Lower leg skin (tissue), 4 donors: ENCODE measurements at regions not wholly inside any gene's neighbourhood (a gene's known extent, or its start where the extent isn't known, plus 50 kb on each side); places are given as distances from the start of the nearest gene placed in this dataset.

Experiments used
- DNase-seq, 2 donors: peaks; one replicate each; pipeline ENCODE4 v3.0.0-alpha.2; 2019; ENCODE audit warnings: low spot score in 2 of 2
- H3K4me3 ChIP-seq: fragments of 200-600 bp; sonication (generic); 2 replicates; pipeline ENCODE4 v1.5.1; 2017; ENCODE audit warnings: mild to moderate bottlenecking, low read depth; ENCODE audit not compliant: poor library complexity, severe bottlenecking
- POLR2A ChIP-seq, 2 donors: fragments of 450-650 bp; IDR thresholded peaks; one replicate each; pipeline ENCODE4 v1.6.1; 2016 to 2017; ENCODE audit warnings: antibody characterized with exemption in 2 of 2, mild to moderate bottlenecking in 1 of 2, moderate library complexity in 1 of 2
- WGBS, 2 donors: methylation state at CpG; one replicate each; pipeline ENCODE4 v1.1.5; 2018; 5-methylcytosine and 5-hydroxymethylcytosine counted together
- intact Hi-C: fragments of 100-400 bp; cut with DNase I; formaldehyde crosslinking; loops from one replicate; pipeline ENCODE4 v1.15.0; 2023; ENCODE audit warnings: low total_unique reads
- TF ChIP-seq, protein P1 (sequence below), 3 donors: fragments of 450-650 bp; IDR thresholded peaks; one replicate each; pipeline ENCODE4 v1.5.1; 2016; ENCODE audit warnings: antibody characterized with exemption in 3 of 3, mild to moderate bottlenecking in 3 of 3, moderate library complexity in 2 of 3

GRCh38 chr5:98587166-98587565, 186.3 kb upstream of the RGMB start:
- no peak for DNase-seq
- H3K4me3 ChIP-seq = no peak overlapping the region
- no peak for TF ChIP-seq POLR2A (IDR thresholded peaks at IDR 0.05)
- TF ChIP-seq, protein P1, sequence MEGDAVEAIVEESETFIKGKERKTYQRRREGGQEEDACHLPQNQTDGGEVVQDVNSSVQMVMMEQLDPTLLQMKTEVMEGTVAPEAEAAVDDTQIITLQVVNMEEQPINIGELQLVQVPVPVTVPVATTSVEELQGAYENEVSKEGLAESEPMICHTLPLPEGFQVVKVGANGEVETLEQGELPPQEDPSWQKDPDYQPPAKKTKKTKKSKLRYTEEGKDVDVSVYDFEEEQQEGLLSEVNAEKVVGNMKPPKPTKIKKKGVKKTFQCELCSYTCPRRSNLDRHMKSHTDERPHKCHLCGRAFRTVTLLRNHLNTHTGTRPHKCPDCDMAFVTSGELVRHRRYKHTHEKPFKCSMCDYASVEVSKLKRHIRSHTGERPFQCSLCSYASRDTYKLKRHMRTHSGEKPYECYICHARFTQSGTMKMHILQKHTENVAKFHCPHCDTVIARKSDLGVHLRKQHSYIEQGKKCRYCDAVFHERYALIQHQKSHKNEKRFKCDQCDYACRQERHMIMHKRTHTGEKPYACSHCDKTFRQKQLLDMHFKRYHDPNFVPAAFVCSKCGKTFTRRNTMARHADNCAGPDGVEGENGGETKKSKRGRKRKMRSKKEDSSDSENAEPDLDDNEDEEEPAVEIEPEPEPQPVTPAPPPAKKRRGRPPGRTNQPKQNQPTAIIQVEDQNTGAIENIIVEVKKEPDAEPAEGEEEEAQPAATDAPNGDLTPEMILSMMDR (IDR thresholded peaks at IDR 0.05) = no peak
- 87 to 92% methylated on average over 5 of the region's 5 CpGs for WGBS, 2 donors
- intact Hi-C loops = no loop called here

- intact Hi-C loops = no loop called here
These were observed 185.2 kb upstream of the RGMB start for GRCh38 chr5:98588215-98588614.

GRCh38 chr5:98593418-98593817, 180.0 kb upstream of the RGMB start:
- TF ChIP-seq, protein P1 (IDR thresholded peaks at IDR 0.05) = no peak
- TF ChIP-seq POLR2A (IDR thresholded peaks at IDR 0.05) = no peak
- 63 to 77% methylated on average over 4 of the region's 4 CpGs for WGBS, 2 donors
- DNase-seq = no peak
- no peak overlapping the region for H3K4me3 ChIP-seq
- intact Hi-C loops = no loop called here

More at GRCh38 chr5:98588215-98588614, 185.2 kb upstream of the RGMB start:
- H3K4me3 ChIP-seq = no peak overlapping the region
- 43 to 49% methylated on average over 3 of the region's 3 CpGs for WGBS, 2 donors
- no peak for DNase-seq
- TF ChIP-seq POLR2A (IDR thresholded peaks at IDR 0.05) = no peak
- TF ChIP-seq, protein P1 (IDR thresholded peaks at IDR 0.05) = no peak

- TF ChIP-seq, protein P1 (IDR thresholded peaks at IDR 0.05) = no peak
- TF ChIP-seq POLR2A (IDR thresholded peaks at IDR 0.05) = no peak
- WGBS, 2 donors = 73 to 77% methylated on average over 4 of the region's 4 CpGs
- no peak for DNase-seq
- intact Hi-C loops = no loop called here
- H3K4me3 ChIP-seq = no peak overlapping the region
These were observed 179.4 kb upstream of the RGMB start for GRCh38 chr5:98594098-98594497.

DNA sequence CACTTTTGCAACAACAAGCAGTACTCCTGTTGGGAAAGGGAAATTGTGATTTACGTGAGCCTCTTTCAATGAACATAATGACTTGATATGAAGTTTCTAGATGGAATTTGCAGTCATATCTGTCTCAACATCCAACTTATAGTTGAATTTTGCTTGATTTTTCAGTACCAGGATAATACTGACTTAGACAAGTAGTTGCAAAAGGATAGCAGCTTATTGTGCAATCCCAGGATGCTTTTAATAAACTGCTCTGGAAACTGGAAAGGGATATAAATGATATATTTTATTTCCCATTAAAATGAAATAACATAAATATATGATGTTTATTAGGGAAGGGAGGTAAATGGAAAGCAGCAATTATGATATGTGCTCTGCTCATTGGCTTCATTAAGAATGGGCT, 174.4 kb upstream of the RGMB start:
- no peak for DNase-seq
- TF ChIP-seq, protein P1 (IDR thresholded peaks at IDR 0.05) = no peak
- no peak for TF ChIP-seq POLR2A (IDR thresholded peaks at IDR 0.05)
- WGBS, 2 donors = 89 to 94% methylated on average over 1 of the region's 1 CpG
- intact Hi-C loops = no loop called here
- no peak overlapping the region for H3K4me3 ChIP-seq

DNA sequence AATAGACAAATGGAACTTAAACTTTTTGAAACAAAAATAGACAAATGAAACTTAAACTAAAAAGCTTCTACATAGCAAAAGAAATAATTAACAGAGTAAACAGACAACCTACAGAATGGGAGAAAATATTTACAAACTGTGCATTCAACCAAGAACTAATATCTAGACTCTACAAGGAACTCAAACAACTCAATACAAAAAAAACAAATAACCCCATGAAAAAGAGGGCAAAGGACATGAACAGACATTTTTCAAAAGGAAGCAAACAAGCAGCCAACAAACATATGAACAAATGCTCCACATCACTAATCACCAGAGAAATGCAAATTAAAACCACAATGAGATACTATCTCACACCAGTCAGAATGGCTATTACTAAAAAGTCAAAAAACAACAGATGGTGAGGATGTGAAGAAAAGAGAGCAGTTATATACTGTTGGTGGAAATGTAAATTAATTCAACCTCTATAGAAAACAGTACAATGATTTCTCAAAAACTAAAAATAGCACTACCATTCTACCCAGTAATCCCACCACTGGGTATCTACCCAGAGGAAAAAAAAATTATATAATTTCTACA, 170.8 kb upstream of the RGMB start:
- no peak for TF ChIP-seq POLR2A (IDR thresholded peaks at IDR 0.05)
- TF ChIP-seq, protein P1 (IDR thresholded peaks at IDR 0.05) = no peak
- intact Hi-C loops = no loop called here

More for the DNA sequence above, 170.8 kb upstream of the RGMB start:
- no peak overlapping the region for H3K4me3 ChIP-seq
- no peak for DNase-seq
